AG10803 (cell line): ENCODE measurements at regions not wholly inside any gene's neighbourhood (a gene's known extent, or its start where the extent isn't known, plus 50 kb on each side); places are given as distances from the start of the nearest gene placed in this dataset.

Experiments
- DNase-seq: peaks from one replicate; pipeline ENCODE4 v3.0.0; 2010; ENCODE audit warnings: low read depth
- H3K4me3 ChIP-seq: 2 replicates; pipeline ENCODE4 v1.5.1; 2011; ENCODE audit warnings: mild to moderate bottlenecking, low read length, control low read depth
- TF ChIP-seq, protein P1 (sequence below): conservative IDR thresholded peaks from 2 replicates; pipeline ENCODE4 v1.5.1; 2011; ENCODE audit warnings: mild to moderate bottlenecking, low read length, control low read depth, inconsistent platforms

DNA sequence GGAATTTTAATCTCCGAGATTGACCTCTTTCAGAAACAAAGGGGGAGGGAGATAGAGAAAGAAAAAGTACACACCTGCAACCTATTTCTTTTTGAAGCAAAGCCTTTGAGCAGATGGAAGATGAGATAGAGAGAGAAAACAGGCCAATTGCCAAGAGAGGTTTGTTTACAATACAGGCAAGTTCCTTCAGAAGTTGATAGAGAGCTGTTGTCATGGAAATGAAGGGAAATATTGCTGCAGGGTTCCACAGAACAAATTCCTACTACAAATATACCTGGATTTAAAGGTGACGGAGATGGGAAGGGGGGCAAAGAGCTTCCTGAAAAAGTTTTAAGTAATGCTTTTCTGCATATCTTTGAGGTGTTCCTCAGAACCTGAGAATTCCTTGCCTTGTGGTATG is 388.4 kb downstream of the NDFIP2 start:
- no peak for DNase-seq
- no peak overlapping the region for H3K4me3 ChIP-seq
- TF ChIP-seq, protein P1, sequence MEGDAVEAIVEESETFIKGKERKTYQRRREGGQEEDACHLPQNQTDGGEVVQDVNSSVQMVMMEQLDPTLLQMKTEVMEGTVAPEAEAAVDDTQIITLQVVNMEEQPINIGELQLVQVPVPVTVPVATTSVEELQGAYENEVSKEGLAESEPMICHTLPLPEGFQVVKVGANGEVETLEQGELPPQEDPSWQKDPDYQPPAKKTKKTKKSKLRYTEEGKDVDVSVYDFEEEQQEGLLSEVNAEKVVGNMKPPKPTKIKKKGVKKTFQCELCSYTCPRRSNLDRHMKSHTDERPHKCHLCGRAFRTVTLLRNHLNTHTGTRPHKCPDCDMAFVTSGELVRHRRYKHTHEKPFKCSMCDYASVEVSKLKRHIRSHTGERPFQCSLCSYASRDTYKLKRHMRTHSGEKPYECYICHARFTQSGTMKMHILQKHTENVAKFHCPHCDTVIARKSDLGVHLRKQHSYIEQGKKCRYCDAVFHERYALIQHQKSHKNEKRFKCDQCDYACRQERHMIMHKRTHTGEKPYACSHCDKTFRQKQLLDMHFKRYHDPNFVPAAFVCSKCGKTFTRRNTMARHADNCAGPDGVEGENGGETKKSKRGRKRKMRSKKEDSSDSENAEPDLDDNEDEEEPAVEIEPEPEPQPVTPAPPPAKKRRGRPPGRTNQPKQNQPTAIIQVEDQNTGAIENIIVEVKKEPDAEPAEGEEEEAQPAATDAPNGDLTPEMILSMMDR, result no peak

DNA sequence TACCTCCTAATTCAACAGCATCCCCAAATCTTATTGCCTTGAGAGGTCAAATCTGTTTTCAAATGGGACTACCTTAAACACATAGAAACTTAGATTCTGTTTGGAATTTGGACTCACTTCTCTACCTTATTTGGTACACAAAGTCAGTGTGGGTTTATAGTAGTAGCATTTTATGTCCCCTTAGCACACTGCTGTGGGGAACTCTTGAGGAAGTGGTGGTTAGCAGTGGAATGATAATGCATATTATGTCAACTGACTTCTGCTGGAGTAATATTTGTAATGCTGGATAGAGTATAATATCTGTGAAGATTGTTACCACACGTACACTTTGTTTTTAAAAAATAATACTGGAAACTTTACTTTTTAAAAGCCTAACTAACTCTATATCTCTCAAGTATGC is 386.3 kb downstream of the NDFIP2 start:
- peak; percentile 49 for DNase-seq

DNA sequence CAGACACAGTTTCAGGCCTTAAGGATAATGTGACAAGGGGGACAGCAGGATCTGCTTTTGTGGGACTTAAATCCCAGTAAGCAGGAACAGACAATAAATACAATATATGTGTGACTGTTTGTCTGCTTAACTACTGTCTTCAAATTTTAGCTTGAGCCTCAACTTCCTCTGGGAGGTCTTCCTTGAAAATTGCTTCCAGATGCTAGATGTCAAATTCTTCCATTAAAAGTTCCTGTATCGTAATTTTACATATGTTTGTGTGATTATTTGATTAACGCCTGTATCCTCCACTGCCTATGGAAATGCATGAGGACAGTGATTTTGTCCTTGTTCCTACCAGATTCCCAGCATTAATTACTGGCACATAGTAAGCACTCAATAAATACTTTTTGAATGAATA is 385.5 kb downstream of the NDFIP2 start:
- TF ChIP-seq, protein P1, result no peak
- no peak overlapping the region for H3K4me3 ChIP-seq
- no peak for DNase-seq

More for the DNA sequence above, 386.3 kb downstream of the NDFIP2 start:
- TF ChIP-seq, protein P1, result no peak
- no peak overlapping the region for H3K4me3 ChIP-seq

DNA sequence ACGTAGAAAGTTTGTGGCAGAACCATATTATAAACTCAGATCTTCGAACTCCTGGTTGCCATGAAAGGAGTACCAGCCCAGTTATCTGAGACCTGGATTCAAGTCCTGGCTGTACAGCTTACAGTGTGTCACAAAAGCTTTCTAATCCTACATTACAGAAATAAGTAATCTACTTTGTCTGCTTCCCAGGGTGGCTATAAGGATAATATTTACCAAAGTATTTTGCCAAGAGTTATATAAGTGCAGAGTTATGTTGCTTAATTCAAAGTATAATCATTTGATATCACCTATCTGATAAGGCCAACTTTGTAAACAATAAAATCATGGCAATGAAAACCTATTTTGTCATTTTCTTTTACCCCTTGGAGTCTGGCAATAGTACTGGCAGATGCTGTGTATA is 381.6 kb downstream of the NDFIP2 start:
- no peak overlapping the region for H3K4me3 ChIP-seq
- TF ChIP-seq, protein P1, result no peak
- DNase-seq, result no peak

DNA sequence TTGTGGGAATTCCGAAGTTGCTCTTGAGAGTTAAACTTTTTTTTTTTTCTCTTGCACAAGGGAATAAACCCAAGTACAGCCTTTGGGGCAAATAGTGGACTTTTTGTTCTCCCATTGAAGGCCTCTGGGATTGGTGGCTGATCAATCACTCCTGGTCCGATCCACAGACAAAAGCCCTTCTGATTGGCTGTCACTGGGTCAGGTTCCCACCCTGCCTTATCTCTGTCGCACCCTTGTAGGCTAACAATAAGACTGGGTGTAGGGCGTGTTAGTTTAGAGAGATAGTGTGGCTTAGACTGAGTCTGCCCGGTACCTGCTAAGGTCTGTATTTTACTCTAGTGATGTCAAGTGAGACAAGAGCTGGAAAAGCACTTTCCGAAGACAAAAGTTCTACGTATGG is 380.8 kb downstream of the NDFIP2 start:
- no peak for DNase-seq
- H3K4me3 ChIP-seq, result no peak overlapping the region
- TF ChIP-seq, protein P1, result no peak

DNA sequence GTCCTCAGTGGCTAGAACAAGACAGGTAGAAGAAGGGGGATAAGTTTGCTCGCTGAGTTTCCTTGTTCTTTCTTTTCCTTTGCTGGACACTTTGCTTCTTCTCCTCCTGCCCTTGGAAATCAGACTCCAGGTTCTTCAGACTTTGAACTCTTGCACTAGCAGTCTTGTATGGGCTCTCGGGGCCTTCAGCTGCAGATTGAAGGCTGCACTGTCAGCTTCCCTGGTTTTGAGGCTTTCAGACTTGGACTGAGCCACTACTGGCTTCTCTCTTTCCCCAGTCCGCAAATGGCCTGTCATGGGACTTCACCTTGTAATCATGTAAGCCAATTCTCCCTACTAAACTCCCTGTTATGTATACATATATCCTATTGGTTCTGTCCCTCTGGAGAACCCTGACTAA is 379.8 kb downstream of the NDFIP2 start:
- no peak overlapping the region for H3K4me3 ChIP-seq
- no peak for DNase-seq
- TF ChIP-seq, protein P1, result no peak

DNA sequence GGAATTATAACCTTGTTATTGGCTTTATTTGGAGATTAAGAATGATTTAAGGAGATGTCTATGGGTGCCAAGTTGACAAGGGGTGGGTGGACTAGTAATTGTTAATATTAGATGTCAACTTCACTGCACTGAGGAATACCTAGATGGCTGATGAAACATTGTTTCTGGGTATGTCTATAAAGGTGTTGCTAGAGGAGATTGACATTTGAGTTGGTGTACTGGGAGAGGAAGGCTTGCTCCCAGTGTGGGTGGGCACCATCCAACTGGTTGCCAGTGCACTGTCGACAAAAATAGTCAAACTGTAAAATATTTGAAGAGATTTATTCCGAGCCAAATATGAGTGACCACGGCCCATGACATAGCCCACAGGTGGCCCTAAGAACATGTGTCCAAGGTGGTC is 378.8 kb downstream of the NDFIP2 start:
- TF ChIP-seq, protein P1, result no peak
- no peak for DNase-seq

More for the DNA sequence above, 378.8 kb downstream of the NDFIP2 start:
- H3K4me3 ChIP-seq, result no peak overlapping the region
